ENCODE measurements at regions not wholly inside any gene's neighbourhood (a gene's known extent, or its start where the extent isn't known, plus 50 kb on each side); places are given as distances from the start of the nearest gene placed in this dataset.

DNA sequence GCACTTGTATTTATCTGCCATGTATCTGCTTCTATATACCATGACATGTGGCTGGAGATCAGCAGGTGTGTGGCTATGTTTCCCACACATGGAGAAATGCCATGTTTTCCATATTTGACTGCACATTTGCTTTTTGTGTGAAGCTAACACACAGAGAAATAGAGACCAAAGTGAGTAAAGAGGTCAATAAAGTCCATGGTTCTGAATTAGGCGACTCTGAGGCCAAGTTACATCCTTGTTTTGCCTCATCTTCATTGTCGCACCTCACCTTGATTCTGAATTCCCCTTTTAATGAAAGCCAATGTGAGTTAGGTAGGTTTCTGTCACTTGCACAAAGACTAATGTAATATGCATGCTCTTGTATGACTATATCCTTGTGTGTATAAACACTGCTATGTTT, 194.1 kb downstream of the INSC start:
- TF ChIP-seq, protein P1, sequence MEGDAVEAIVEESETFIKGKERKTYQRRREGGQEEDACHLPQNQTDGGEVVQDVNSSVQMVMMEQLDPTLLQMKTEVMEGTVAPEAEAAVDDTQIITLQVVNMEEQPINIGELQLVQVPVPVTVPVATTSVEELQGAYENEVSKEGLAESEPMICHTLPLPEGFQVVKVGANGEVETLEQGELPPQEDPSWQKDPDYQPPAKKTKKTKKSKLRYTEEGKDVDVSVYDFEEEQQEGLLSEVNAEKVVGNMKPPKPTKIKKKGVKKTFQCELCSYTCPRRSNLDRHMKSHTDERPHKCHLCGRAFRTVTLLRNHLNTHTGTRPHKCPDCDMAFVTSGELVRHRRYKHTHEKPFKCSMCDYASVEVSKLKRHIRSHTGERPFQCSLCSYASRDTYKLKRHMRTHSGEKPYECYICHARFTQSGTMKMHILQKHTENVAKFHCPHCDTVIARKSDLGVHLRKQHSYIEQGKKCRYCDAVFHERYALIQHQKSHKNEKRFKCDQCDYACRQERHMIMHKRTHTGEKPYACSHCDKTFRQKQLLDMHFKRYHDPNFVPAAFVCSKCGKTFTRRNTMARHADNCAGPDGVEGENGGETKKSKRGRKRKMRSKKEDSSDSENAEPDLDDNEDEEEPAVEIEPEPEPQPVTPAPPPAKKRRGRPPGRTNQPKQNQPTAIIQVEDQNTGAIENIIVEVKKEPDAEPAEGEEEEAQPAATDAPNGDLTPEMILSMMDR (IDR thresholded peaks at IDR 0.05): no peak
- H3K36me3 ChIP-seq (replicated peaks in 1 of 2; ENCODE audit: control insufficient read depth in 1 of 2, insufficient read depth in 2 of 2, low read length in 2 of 2): no peaks in the 10 kb centered on the region

DNA sequence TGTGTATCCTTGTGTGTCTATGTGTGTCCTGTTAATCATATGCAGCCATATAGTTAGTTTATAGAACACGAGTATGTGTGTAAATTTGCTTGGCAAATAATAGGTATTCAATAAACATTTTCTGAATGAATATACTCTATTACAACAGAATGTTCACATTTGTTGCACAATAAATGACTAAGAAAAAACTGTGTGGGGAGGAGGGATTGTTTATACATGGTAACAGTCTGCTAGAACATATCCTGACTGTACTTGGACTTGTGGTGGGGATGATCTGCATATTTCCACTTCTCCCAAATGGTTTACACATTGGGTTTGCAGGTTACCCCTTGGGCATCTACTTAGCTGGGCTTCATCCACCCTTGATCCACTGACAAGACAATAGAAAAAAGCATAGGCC, 194.6 kb downstream of the INSC start:
- Histone ChIP-seq H3K9ac (ENCODE audit: insufficient read depth, low read length, poor library complexity, severe bottlenecking) (no peak overlapping the region), H3K27ac (ENCODE audit: low read depth in 1 of 2, low read length in 2 of 2) (no peak overlapping the region), H3K36me3 (replicated peaks in 1 of 2; ENCODE audit: control insufficient read depth in 1 of 2, insufficient read depth in 2 of 2, low read length in 2 of 2) (no peaks in the 10 kb centered on the region), H3K4me1 (ENCODE audit: control insufficient read depth in 1 of 2, insufficient read depth in 2 of 2, low read length in 2 of 2) (no peaks in the 10 kb centered on the region), H4K20me1 (ENCODE audit: insufficient read depth, low read length) (no peaks in the 10 kb centered on the region), H3K27me3 (ENCODE audit: control insufficient read depth in 2 of 2, insufficient read depth in 2 of 2, low read length in 2 of 2) (no peaks in the 10 kb centered on the region), H3K79me2 (ENCODE audit: insufficient read depth, low read length) (no peaks in the 10 kb centered on the region), H2AFZ (ENCODE audit: insufficient read depth, low read depth, low read length, poor library complexity, severe bottlenecking) (no peak overlapping the region), H3K9me3 (replicated peaks in 1 of 2; ENCODE audit: control insufficient read depth in 1 of 2, insufficient read depth in 1 of 2, low read length in 2 of 2) (peaks cover 5 to 6% of the 10 kb centered on the region in 2 donors), H3K4me3 (replicated peaks in 1 of 3; ENCODE audit: low read depth in 2 of 3, low read length in 3 of 3) (no peak overlapping the region), H3K4me2 (replicated peaks; ENCODE audit: extremely low read depth, low read length, poor library complexity, severe bottlenecking) (no peak overlapping the region)
- WGBS (ENCODE audit: insufficient coverage): no CpG with 5 or more reads among the region's 1 CpG
- Mint-ChIP-seq H3K27me3 (ENCODE audit: low read depth in 3 of 3) (peaks cover 0 to 2% (median 2%) of the 10 kb centered on the region in 3 donors), H3K4me3 (no peak overlapping the region), H3K27ac (no peak overlapping the region), H3K36me3 (no peaks in the 10 kb centered on the region), H3K4me1 (no peaks in the 10 kb centered on the region), H3K9me3 (peaks cover 3 to 10% (median 7%) of the 10 kb centered on the region in 7 donors)
- intact Hi-C loops (cut with micrococcal nuclease): no loop called here
- DNase-seq: no peak
- TF ChIP-seq, protein P1 (IDR thresholded peaks at IDR 0.05): no peak

More for the DNA sequence above, 194.1 kb downstream of the INSC start:
- Histone ChIP-seq H2AFZ (ENCODE audit: insufficient read depth, low read depth, low read length, poor library complexity, severe bottlenecking) (no peak overlapping the region), H3K4me2 (replicated peaks; ENCODE audit: extremely low read depth, low read length, poor library complexity, severe bottlenecking) (no peak overlapping the region), H3K27me3 (ENCODE audit: control insufficient read depth in 2 of 2, insufficient read depth in 2 of 2, low read length in 2 of 2) (no peaks in the 10 kb centered on the region), H3K27ac (ENCODE audit: low read depth in 1 of 2, low read length in 2 of 2) (no peak overlapping the region), H3K79me2 (ENCODE audit: insufficient read depth, low read length) (no peaks in the 10 kb centered on the region), H3K9ac (ENCODE audit: insufficient read depth, low read length, poor library complexity, severe bottlenecking) (no peak overlapping the region), H3K4me1 (ENCODE audit: control insufficient read depth in 1 of 2, insufficient read depth in 2 of 2, low read length in 2 of 2) (no peaks in the 10 kb centered on the region), H3K4me3 (replicated peaks in 1 of 3; ENCODE audit: low read depth in 2 of 3, low read length in 3 of 3) (no peak overlapping the region), H3K9me3 (replicated peaks in 1 of 2; ENCODE audit: control insufficient read depth in 1 of 2, insufficient read depth in 1 of 2, low read length in 2 of 2) (peaks cover 5 to 6% of the 10 kb centered on the region in 2 donors), H4K20me1 (ENCODE audit: insufficient read depth, low read length) (no peaks in the 10 kb centered on the region)
- no peak overlapping the region for H3K27ac Mint-ChIP-seq
- DNase-seq: no peak
- H3K27me3 Mint-ChIP-seq (ENCODE audit: low read depth in 3 of 3): peaks cover 0 to 2% (median 2%) of the 10 kb centered on the region in 3 donors
- peaks cover 3 to 13% (median 7%) of the 10 kb centered on the region in 7 donors for H3K9me3 Mint-ChIP-seq
- H3K4me3 Mint-ChIP-seq: no peak overlapping the region
- 80% methylated on average over 1 of the region's 2 CpGs for WGBS (ENCODE audit: insufficient coverage)
- H3K4me1 Mint-ChIP-seq: no peaks in the 10 kb centered on the region
- intact Hi-C loops (cut with micrococcal nuclease): no loop called here
- no peaks in the 10 kb centered on the region for H3K36me3 Mint-ChIP-seq
